Sigmoid colon (tissue), 4 donors: ENCODE measurements at regions not wholly inside any gene's neighbourhood (a gene's known extent, or its start where the extent isn't known, plus 50 kb on each side); places are given as distances from the start of the nearest gene placed in this dataset.

Source experiments
- POLR2A ChIP-seq, 2 donors: fragments of 450-650 bp; IDR thresholded peaks; one replicate each; pipeline ENCODE4 v1.6.1; 2016; ENCODE audit warnings: antibody characterized with exemption in 2 of 2, mild to moderate bottlenecking in 2 of 2, moderate library complexity in 2 of 2
- POLR2AphosphoS5 ChIP-seq, 4 donors: sonication (generic); formaldehyde crosslinking; IDR thresholded peaks; one replicate each; pipeline ENCODE4 v1.6.1; 2017; ENCODE audit warnings: antibody characterized with exemption in 4 of 4
- TF ChIP-seq, protein P1 (sequence below), 4 experiments: fragments of 450-650 bp in 3 of 4; fragments of 200-600 bp in 1 of 4; IDR thresholded peaks; one replicate each; pipeline ENCODE4 v1.5.1; 2016 to 2019; ENCODE audit warnings: antibody characterized with exemption in 4 of 4, mild to moderate bottlenecking in 3 of 4, moderate library complexity in 2 of 4

DNA sequence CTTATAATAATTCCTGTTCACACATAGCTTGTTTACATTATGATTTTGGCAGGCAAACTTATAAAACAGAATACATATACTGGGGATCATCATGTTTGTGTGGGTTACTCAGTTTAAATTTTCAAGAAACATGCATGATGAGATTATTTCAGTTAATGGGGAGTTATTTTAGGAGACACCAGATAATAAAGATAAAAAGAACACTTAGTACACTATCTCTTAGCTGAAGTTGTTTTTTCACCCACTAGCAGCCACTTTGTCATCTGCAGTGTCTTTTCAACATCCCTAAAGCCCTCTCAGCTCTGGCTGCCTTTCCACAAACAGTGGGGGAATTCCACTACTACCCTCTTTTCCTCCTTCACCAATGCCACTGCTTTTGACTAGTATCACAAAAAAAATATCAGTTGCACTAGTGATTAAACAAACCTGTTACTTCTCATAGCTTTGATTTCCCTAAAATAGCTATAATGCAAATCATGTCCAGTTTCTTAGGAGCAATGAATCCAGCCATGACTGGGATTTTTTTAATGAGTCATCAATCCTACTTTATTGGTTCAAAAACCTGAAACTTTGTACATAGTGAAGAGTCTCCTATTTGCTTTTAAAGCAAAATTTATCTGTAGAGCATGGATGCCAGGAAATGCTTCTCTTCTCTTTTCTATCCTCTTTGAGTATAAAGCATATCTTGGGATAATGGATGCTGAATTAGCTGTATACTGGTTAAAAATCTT is 156.7 kb upstream of the TFPI start:
- TF ChIP-seq POLR2A (IDR thresholded peaks at IDR 0.05) (no peak), POLR2AphosphoS5 (IDR thresholded peaks at IDR 0.05) (no peak)
- TF ChIP-seq, protein P1, sequence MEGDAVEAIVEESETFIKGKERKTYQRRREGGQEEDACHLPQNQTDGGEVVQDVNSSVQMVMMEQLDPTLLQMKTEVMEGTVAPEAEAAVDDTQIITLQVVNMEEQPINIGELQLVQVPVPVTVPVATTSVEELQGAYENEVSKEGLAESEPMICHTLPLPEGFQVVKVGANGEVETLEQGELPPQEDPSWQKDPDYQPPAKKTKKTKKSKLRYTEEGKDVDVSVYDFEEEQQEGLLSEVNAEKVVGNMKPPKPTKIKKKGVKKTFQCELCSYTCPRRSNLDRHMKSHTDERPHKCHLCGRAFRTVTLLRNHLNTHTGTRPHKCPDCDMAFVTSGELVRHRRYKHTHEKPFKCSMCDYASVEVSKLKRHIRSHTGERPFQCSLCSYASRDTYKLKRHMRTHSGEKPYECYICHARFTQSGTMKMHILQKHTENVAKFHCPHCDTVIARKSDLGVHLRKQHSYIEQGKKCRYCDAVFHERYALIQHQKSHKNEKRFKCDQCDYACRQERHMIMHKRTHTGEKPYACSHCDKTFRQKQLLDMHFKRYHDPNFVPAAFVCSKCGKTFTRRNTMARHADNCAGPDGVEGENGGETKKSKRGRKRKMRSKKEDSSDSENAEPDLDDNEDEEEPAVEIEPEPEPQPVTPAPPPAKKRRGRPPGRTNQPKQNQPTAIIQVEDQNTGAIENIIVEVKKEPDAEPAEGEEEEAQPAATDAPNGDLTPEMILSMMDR (IDR thresholded peaks at IDR 0.05) = no peak
